HG02884 (cell line): ENCODE measurements at regions not wholly inside any gene's neighbourhood (a gene's known extent, or its start where the extent isn't known, plus 50 kb on each side); places are given as distances from the start of the nearest gene placed in this dataset.

Experiments used
- ATAC-seq: cut with Tn5 transposase; IDR thresholded peaks from one replicate; pipeline ENCODE4 v1.9.1; 2021; ENCODE audit warnings: mild to moderate bottlenecking, moderate library complexity; ENCODE audit not compliant: unreplicated experiment

DNA sequence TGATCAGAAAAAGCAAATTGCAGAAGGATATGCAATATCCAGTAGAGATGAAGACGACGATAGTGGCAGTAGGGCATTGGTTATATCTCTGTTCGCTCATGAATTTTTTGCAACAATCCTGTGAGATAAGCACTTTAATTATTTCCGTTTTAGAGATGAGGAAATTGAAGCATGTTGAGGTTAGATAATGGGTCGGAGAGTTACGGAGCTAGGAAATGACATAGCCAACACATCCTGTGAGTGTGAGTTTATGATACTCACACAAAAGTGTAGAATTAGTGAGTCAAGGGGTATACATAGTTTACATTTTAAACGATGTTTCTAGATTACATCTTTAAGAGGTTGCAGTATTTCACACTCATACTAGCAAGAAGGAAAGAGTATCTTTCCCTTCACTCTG lies 123.1 kb upstream of the ARL4C start:
- no peak for ATAC-seq

DNA sequence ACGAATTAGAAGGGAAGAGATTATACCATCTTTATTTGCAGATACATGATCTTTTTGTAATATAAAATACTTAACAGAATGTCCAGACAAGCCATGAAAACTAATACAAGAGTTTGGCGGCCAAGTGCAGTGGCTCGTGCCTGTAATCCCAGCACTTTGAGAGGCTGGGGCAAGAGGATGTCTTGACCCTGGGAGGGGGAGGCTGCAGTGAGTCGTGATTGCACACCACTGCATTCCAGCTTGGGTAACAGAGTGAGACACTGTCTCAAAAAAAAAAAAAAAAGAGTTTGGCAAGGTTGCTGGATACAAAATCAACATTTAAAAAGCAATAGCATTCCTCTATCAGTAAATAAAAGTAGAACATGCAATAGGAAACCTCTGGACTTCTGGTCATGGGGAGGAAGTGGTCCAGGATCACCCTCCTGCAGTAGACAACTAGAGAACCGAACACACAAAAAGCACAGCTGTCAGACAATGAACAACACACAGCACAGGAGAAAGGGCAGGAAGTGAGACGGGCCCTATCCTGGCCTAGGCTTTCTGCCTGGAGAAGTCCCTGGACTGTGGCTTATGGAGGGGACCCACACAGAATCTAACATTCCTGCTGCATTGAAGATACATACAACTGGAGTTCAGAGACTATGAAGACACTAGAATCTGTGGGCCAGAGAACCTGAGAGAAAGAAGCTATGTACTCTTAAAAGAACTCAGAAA lies 118.9 kb upstream of the ARL4C start:
- ATAC-seq: no peak

DNA sequence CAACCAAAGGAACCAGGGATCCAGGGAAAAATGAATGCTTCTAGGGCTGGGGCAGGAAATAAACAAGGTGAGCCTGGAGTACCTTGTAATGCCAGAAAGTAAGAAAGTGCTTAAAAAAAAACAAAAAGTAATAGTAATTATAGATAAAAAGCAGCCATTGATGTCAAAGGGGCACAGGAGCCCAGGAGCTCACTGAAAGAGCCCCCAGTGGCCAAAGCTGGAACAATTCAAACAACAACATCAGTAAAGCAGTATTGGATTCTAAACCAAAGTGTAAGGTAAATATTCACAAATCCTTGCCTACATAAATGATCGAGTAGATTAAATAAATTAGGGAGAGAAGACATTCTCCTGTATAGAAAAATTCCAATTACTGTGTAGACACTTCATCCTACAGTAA lies 114.3 kb upstream of the ARL4C start:
- ATAC-seq: no peak

DNA sequence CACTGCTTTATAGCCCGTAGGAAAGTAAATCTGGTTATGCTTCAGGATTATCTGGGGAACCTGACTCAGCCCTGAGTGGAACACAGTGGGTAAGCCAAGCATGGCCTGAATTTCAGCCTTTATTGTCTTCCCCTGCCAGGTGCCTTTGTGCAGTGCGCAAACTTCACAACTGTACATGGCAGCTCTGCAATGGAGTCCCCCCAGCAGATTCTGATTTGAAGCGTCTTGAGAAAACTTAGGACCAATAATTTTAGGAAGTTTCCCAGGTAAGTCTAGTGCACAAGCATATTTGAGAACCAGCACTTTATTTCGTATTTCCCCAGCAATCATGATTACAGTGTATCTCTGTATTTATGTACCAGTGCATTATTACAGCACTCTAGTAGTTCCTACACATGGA lies 112.1 kb upstream of the ARL4C start:
- no peak for ATAC-seq

DNA sequence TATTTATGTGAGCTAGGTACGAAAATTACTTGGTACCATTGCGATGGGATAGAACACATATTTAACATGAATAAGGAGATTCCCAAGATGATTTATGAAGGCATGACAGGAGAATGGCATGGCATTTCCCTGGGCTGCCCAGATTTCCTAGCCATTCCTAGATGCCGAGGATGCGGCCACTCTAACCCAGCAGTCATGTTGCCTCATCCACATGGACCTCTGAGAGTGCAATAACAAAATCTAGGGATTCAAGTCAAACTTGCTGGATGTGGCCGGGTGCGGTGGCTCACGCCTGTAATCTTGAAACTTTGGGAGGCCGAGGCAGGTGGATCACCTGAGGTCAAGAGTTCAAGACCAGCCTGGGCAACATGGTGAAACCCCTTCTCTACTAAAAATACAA lies 110.8 kb upstream of the ARL4C start:
- ATAC-seq: no peak

DNA sequence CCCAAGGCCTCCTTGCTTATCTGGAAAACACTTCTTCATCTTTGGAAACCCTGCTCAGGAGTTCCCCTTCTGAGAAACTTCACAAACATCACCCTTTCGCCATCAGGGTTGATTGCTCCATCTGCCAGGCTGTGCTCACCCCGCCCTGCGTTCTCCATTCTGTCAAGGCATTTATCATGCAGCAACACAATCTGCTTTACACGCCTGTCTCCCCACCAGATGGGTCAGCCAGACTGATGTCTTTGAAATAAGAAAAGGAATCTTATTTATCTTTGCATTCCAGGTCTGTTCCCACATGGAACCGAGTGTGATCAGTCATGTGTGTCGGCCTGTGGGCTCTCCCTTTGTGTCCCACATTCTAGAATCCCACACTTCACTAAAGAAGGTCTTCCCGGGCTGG lies 110.0 kb upstream of the ARL4C start:
- ATAC-seq: no peak

DNA sequence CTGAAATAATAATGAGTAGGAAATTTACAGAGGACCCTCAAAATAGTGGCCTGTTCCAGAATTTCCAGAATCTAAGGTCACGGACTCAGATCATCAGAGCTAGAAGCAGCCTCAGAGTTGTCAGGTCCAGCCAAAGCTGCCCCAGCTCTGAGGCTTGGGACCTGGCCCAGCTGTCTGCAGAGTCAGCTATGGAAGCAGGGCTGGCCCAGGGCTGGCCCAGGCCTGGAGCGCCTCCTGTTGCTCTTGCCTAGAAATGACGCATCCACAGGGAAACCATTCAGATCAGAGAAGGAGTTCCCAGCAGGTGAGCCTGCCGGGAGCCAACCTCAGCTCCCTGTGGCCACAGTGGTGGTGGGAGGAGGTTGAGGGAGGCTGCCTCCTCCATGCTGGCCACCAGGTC lies 106.7 kb upstream of the ARL4C start:
- ATAC-seq: no peak

DNA sequence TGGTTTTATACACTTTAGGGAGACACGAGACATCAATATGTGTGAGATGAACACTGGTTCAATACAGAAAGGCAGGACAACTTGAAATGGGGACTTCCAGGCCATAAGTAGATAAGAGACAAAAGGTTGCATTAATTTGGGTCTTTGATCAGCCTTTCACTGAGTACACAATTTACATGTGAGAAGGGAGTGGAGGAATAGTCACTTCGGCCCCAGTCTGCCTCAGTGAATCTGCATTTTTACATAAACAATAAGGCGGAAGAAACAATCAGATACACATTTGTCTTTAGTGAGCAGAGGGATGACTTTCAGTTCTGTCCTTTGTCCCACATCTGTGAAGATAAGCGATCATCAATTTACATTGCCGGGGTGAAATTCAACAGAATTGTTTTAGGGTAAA lies 104.3 kb upstream of the ARL4C start:
- no peak for ATAC-seq

DNA sequence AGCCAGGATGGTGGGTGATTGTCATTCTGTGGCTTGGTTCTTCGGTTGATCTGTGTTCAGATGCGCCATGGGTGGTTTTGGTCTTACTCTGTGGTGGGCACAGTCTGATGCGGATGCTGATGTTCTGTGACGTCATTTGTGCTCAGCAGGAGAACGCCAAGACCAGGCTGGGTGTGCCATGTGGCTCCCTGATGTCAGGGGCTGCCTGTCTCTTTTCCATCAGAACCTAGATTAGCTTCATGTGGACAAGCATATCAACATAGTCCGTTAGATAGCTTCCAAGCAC lies 100.6 kb upstream of the ARL4C start:
- ATAC-seq: no peak

DNA sequence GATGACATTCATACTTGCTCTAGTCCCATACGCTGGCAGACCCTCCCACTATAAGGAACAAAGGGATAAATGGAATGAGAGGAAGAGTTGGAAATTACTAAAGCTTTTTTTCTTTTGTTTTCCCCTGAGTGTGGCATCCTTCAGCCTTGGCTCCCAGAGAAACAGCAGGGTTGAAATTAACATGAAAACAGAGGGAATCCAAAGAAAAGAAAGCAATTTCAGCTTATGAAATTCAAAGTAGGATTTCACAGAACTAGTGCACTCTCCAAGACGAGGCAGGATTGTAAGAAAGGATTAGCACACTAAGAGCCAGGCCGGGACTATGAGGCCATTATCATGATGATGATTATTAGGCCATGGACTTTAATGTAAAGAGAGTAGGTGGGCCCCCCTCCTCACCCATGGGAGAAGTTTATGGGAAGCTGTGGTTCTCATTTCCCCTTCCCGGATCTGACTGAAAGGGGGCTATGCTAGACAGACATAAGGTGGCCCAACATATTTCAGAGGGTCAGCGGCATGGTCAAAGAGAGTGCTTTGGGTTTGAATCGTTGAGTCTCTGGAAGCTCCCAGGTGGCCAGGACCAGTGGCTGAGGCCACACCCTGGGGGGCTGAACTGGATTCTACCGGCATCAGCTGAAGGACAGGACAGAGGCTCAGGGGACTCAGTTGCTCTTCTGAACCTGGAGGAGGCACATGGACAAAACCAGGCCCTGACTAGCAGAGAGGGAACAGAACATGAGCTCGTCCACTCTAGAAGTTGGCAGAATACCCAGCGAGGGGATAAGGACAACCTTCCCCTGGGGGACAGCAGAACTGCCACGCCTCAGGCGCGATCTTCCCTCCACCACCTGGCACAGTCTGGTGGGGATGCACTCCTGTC lies 100.1 kb upstream of the ARL4C start:
- no peak for ATAC-seq

DNA sequence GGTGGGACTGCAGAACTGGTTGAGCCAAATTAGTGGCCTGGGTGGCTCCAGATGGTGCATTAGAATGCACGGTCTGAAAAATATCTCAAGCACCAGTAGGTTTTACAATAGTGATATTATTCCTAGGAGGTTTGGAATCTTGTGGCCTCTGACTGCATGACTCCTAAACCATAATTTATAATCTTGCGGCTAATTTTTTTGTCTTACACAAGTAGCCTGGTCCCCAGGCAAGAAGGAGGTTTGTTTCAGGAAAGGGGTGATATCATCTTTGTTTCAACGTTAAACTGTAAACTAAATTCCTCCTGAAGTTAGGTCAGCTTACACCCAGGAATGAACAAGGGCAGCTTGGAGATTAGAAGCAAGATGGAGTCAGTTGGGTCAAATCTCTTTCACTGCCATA lies 98.9 kb upstream of the ARL4C start:
- no peak for ATAC-seq

DNA sequence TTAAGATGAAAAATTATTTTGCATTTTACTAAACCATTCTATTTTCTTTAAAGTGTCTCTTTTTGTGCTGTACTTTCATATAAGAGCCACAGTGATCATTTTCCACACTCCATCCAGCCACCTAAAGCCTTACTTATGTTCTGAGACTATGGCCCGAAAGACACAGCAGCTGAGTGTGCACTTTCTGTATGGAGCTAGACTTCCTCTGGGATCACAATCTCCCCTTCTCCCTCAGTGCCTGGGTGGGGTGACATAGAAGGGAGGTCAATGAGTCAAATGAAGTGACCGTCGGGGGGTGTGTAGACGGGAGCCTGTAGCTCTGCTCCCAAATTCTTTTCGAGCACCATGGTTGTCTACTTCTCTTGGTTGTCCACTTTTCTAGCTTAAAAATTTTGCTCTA lies 97.8 kb upstream of the ARL4C start:
- no peak for ATAC-seq

DNA sequence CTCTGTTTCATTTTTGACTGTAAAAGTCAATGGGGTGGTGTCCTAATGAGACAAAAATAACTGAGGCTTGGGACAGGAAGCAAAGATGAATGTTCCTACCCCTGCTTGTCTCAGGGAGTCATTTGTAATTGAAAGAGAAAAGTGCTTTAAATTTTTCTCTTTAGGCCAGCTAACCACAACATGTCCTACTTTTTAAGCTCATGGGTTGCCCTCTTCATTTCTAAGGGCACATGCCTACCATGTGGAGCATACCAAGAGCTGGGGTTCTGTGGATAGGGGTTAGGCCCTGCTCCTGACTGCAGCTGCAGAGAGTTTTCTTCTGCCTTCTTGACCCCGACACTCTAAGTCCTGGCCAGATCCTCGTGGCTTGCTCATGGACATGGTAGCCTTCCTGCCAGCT lies 96.8 kb upstream of the ARL4C start:
- ATAC-seq: no peak

DNA sequence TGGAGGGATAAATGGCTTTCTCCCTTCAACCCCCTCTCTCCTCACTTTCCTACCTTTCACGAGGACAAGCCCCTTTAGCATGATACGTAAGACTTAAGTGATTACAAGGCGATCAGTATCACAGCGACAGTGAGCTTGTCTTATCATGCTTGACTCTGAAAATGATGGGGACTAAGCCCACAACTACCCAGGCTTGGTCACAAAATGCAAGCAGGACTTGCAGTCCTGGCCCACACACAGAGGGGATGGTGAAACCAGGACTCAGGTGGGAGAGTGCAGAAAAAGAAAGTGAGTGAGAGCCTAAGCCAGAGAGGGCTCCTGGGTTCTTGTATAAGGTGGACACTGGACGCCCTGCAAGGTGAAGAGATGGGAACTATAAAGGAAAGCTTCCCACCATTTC lies 95.7 kb upstream of the ARL4C start:
- ATAC-seq: no peak

DNA sequence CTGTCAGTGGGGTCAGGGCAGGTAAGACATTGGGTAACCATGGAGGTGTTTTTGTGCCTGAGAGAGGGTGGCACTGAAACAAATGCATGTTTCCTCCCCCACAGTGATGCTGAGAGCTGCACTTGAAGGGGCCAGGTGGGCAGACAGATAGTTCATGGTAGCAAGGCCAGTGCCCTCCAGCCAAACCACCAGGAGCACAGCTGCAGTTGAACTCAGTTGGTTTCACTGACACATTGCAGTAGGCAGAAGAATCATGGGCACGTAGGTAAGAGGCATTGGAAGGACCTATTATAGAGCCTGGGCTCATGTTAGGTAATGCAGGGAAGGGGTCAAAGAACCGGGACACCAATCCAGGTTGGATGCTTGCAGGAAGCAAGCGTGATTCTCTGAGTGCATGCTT lies 93.2 kb upstream of the ARL4C start:
- ATAC-seq: no peak

DNA sequence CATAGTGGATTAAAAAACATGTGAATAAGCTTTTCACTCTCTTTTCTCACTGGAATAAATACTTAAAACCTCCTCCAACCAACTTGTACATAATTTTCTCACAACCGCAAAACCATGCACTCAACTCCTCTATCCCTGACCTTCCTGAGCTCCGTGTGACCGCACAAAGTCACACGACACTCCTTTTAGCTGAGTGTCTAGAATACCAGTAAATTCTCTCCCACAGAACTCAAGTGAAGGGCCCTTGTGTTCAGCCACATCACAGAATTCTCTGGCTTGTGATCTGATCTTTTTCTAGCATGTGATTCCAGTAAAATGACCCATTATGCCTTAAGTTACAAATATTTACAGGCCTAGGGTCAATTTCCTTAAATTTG lies 91.2 kb upstream of the ARL4C start:
- no peak for ATAC-seq

DNA sequence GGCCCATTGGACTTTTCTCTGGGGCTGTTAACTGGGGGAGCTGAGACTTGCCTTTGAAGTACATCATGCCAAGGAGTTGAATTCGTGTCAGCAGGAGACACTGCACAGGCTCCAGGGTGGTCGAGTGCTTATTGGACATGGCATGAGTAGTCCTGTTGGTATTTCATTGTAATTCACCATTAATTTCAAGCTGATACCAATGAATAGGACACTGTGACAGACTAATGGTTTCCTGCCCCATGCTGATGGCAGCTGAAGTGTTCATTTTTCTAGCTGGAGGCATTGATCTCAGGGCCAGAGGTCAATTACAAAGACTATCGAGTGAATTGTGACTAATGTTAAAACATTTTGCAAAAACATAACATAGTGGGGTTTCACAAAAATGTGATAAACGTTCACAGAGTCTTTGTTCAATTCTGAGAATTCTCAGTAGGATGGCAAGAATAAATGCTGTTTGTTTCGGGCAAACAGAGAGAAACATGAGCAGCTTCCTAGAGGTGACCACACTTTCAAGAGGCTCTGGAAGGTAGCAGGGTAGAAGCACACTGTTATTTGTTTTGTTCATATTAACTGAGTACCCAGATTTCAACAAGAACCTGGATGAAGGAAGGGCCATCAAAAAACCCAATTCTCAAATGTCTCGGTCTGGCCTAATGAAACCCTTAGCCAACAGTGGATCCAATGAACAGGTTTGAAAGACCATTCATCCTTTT lies 90.6 kb upstream of the ARL4C start:
- ATAC-seq: no peak

DNA sequence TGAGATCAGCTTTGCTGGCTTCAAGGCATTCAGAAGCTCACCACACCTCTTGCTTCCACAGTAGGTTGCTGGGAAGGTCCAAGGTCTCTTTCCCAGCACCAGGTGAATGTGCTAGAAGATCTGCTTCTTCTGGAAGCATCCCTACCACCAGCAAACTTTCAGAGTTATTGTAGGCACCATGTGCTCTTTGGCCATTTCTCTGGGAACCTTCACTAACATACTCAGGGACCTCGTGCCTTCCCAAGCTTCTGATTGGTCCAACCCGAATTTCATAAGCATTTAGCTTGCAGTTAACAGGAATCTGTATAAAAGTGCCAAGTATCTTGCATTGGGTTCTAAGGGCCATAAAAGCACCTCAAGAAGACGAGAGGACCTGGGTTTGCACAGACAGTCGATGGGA lies 86.5 kb upstream of the ARL4C start:
- no peak for ATAC-seq

DNA sequence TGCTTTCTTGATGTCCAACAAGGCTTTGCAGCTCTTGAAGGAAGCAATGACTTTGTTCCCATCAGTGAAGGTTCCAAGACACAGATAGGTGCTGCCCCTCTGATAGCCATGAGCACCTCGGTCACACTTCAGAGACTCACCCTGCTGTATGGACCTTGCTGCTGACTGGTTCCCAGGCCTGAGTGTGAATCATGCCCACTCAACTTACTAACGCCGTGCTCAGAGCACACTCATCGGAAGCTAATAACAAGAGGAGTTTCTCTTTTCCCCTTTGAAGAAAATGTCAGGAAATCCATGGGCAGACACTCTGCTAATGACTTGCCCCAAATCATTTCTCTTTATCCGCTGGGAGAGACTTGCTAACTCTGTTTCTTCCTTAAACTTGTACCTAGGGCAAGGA lies 83.8 kb upstream of the ARL4C start:
- ATAC-seq: no peak

DNA sequence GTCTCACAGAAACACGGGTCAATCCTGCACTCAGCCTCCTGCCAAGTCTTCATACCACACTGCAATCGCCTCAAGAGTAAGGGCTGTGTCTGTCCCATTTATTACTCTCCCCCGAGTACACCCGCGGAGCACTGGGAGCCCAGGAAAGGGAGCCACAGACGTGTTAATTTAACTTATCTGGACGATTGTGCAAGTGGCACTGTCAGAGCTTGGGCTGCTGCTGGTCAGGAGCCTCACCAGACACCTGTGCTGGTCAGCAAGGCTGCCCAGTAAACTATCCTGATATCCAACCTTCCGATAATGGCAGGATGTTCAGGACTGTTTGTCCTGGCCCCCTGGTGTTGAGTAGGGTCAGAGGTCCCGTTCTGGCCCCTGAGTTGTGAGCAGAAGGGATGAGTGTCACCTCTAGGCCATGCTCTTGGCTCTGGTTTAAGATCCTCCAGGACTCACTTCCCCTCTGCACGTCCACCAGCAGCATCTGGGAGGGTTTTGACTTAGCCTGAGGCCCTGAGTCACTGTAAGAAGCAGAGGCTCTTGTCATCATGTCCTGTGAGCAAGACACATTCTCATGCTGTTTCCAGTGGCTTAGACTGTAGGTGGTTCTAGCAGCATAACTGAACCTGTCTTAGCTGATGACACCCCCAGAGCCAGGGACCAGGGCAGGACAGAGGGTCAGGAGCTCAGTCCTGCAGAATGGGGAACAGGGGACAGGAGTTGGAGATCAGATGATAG lies 82.5 kb upstream of the ARL4C start:
- ATAC-seq: no peak

DNA sequence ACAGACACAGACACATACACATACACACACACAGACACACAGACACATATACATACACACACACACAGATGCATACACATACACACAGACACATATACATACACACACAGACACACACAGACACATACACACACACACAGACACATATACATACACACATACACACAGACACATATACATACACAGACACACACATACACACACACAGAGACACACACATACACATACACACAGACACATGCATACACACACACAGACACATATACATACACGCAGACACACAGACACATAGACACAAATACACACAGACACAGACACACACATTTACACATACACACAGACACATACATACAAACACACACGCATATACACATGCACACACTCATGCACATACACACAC lies 81.5 kb upstream of the ARL4C start:
- no peak for ATAC-seq

DNA sequence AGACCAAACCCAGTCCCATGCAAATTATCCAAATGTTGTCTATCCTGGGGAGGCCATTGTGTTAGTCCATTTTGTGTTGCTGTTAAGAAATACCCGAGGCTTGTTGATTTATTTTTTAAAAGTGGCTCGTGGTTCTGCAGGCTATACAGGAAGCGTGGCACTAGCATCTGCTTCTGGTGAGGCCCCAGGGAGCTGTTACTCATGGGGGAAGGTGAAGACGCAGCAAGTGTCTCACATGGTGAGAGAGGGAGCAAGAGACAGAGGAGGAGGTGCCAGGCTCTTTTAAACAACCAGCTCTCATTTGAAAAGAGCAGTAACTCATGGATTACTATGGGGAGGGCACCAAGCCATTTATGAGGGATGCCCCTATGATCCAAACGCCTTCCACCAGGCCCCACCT lies 80.3 kb upstream of the ARL4C start:
- ATAC-seq: no peak
